ENCODE measurements at regions not wholly inside any gene's neighbourhood (a gene's known extent, or its start where the extent isn't known, plus 50 kb on each side); places are given as distances from the start of the nearest gene placed in this dataset.

GRCh38 chr4:138513535-138513934 lies 271.4 kb upstream of the SLC7A11 start:
- Histone ChIP-seq H3K27me3 (ENCODE audit: control insufficient read depth, insufficient read depth, low read length) (no peaks in the 10 kb centered on the region), H3K9me3 (ENCODE audit: control insufficient read depth, insufficient read depth, low read depth, low read length) (no peaks in the 10 kb centered on the region), H3K36me3 (ENCODE audit: control insufficient read depth, insufficient read depth, low read length) (no peaks in the 10 kb centered on the region), H3K27ac (ENCODE audit: low read depth, low read length) (no peak overlapping the region), H3K4me3 (ENCODE audit: low read depth, low read length) (no peak overlapping the region), H3K4me1 (ENCODE audit: control insufficient read depth, insufficient read depth, low read length) (no peaks in the 10 kb centered on the region), H3K9ac (ENCODE audit: low read length) (no peak overlapping the region)

GRCh38 chr4:138512756-138513155 lies 270.6 kb upstream of the SLC7A11 start:
- H3K9me3 ChIP-seq (ENCODE audit: control insufficient read depth, insufficient read depth, low read depth, low read length), result no peaks in the 10 kb centered on the region
- no peak overlapping the region for H3K4me3 ChIP-seq (ENCODE audit: low read depth, low read length)
- no peak overlapping the region for H3K9ac ChIP-seq (ENCODE audit: low read length)
- H3K36me3 ChIP-seq (ENCODE audit: control insufficient read depth, insufficient read depth, low read length), result no peaks in the 10 kb centered on the region
- H3K4me1 ChIP-seq (ENCODE audit: control insufficient read depth, insufficient read depth, low read length), result no peaks in the 10 kb centered on the region
- no peak overlapping the region for H3K27ac ChIP-seq (ENCODE audit: low read depth, low read length)
- no peaks in the 10 kb centered on the region for H3K27me3 ChIP-seq (ENCODE audit: control insufficient read depth, insufficient read depth, low read length)

DNA sequence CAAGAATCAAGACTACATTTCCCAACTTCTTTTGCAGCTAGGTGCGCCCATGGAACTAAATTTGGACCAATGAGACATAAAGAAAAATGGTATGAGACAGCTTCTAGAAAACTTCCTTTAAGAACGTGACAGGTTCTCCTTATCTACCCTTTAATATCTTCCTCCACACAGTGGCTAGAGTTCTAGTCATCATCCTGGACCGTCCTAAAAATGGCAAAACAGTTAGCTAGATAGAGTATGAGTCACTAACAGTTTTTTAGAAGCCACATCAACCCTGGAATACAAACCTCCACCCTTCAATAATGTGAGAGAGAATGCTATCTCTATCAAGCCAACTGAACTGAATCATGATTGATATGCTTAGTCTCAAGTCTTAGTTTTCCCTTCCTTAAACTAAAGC lies 267.9 kb upstream of the SLC7A11 start:
- no peaks in the 10 kb centered on the region for H3K9me3 ChIP-seq (ENCODE audit: control insufficient read depth, insufficient read depth, low read depth, low read length)
- no peak overlapping the region for H3K4me3 ChIP-seq (ENCODE audit: low read depth, low read length)
- H3K4me1 ChIP-seq (ENCODE audit: control insufficient read depth, insufficient read depth, low read length), result no peaks in the 10 kb centered on the region
- no peak overlapping the region for H3K27ac ChIP-seq (ENCODE audit: low read depth, low read length)
- no peak overlapping the region for H3K9ac ChIP-seq (ENCODE audit: low read length)
- H3K36me3 ChIP-seq (ENCODE audit: control insufficient read depth, insufficient read depth, low read length), result no peaks in the 10 kb centered on the region
- no peaks in the 10 kb centered on the region for H3K27me3 ChIP-seq (ENCODE audit: control insufficient read depth, insufficient read depth, low read length)

DNA sequence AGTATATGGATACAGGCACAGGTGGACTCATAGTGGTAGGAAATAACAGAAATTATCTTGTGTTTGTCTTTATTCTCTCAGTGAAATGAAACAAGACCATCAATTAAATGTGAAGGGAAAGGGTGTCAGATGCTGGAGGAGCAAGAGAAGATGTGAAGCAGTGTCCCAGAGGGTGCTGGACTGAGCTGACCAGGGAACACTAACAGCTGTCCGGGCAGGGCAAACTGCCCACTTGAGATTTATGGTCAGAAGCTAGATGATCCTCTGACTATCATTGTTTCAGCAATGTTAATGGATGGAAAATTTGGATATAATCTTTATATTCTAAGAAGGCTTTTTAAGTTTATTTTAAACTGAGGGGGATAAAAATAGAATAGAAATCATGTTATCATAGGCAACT lies 267.2 kb upstream of the SLC7A11 start:
- Histone ChIP-seq H3K9ac (ENCODE audit: low read length) (no peak overlapping the region), H3K27ac (ENCODE audit: low read depth, low read length) (no peak overlapping the region), H3K36me3 (ENCODE audit: control insufficient read depth, insufficient read depth, low read length) (no peaks in the 10 kb centered on the region), H3K9me3 (ENCODE audit: control insufficient read depth, insufficient read depth, low read depth, low read length) (no peaks in the 10 kb centered on the region), H3K27me3 (ENCODE audit: control insufficient read depth, insufficient read depth, low read length) (no peaks in the 10 kb centered on the region), H3K4me1 (ENCODE audit: control insufficient read depth, insufficient read depth, low read length) (no peaks in the 10 kb centered on the region), H3K4me3 (ENCODE audit: low read depth, low read length) (no peak overlapping the region)

GRCh38 chr4:138507522-138507921 lies 265.4 kb upstream of the SLC7A11 start:
- H3K36me3 ChIP-seq (ENCODE audit: control insufficient read depth, insufficient read depth, low read length), result no peaks in the 10 kb centered on the region
- H3K9ac ChIP-seq (ENCODE audit: low read length), result no peak overlapping the region
- H3K4me1 ChIP-seq (ENCODE audit: control insufficient read depth, insufficient read depth, low read length), result no peaks in the 10 kb centered on the region
- H3K4me3 ChIP-seq (ENCODE audit: low read depth, low read length), result no peak overlapping the region
- no peaks in the 10 kb centered on the region for H3K27me3 ChIP-seq (ENCODE audit: control insufficient read depth, insufficient read depth, low read length)
- no peak overlapping the region for H3K27ac ChIP-seq (ENCODE audit: low read depth, low read length)
- peaks cover 2% of the 10 kb centered on the region; the same call in 1 of the 2 replicates for H3K9me3 ChIP-seq (ENCODE audit: control insufficient read depth, insufficient read depth, low read depth, low read length)

DNA sequence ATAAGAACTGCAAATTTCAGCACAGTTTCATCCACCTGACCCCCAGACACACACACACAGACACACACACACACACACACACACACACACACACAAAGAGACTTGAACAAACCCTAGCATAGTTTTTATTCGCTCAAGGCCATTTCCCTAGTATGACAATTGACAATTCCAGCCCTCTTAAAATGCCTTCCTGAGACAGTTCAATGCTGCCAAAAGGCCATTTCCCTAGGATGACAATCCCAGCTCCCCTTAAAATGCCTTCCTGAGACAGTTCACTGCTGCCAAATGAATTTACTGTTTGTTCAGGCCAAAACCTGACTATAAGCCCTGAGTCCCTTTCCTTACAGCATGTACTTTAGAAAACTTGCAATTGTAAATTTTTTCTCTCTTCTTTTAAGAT lies 259.5 kb upstream of the SLC7A11 start:
- H3K9ac ChIP-seq (ENCODE audit: low read length), result no peak overlapping the region
- no peaks in the 10 kb centered on the region for H3K4me1 ChIP-seq (ENCODE audit: control insufficient read depth, insufficient read depth, low read length)
- H3K27me3 ChIP-seq (ENCODE audit: control insufficient read depth, insufficient read depth, low read length), result no peaks in the 10 kb centered on the region
- no peak overlapping the region for H3K27ac ChIP-seq (ENCODE audit: low read depth, low read length)
- H3K36me3 ChIP-seq (ENCODE audit: control insufficient read depth, insufficient read depth, low read length), result no peaks in the 10 kb centered on the region
- H3K4me3 ChIP-seq (ENCODE audit: low read depth, low read length), result no peak overlapping the region
- peaks cover 8% of the 10 kb centered on the region; the same call in 1 of the 2 replicates for H3K9me3 ChIP-seq (ENCODE audit: control insufficient read depth, insufficient read depth, low read depth, low read length)

DNA sequence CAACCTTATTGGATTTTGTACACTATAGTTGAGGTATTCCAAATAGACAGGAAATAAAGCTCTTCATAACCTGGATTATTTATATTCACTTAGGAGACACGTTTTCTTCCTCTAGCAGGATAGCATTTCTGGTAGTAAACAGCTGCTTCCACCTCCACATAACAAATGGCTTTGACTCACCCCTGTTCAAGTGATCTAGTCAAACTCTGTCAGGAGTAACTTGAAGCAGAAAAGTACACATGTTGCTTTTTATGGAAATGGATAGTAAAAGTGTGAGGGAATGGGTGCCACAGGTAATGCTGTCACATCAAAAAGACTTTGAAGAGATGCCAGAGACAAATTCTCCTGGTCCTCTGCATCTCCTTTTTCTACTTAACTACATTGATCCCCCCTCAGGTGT lies 258.7 kb upstream of the SLC7A11 start:
- H3K4me3 ChIP-seq (ENCODE audit: low read depth, low read length), result no peak overlapping the region
- H3K9ac ChIP-seq (ENCODE audit: low read length), result no peak overlapping the region
- H3K27me3 ChIP-seq (ENCODE audit: control insufficient read depth, insufficient read depth, low read length), result no peaks in the 10 kb centered on the region
- peaks cover 8% of the 10 kb centered on the region; the same call in 1 of the 2 replicates for H3K9me3 ChIP-seq (ENCODE audit: control insufficient read depth, insufficient read depth, low read depth, low read length)
- no peak overlapping the region for H3K27ac ChIP-seq (ENCODE audit: low read depth, low read length)
- no peaks in the 10 kb centered on the region for H3K36me3 ChIP-seq (ENCODE audit: control insufficient read depth, insufficient read depth, low read length)
- no peaks in the 10 kb centered on the region for H3K4me1 ChIP-seq (ENCODE audit: control insufficient read depth, insufficient read depth, low read length)

DNA sequence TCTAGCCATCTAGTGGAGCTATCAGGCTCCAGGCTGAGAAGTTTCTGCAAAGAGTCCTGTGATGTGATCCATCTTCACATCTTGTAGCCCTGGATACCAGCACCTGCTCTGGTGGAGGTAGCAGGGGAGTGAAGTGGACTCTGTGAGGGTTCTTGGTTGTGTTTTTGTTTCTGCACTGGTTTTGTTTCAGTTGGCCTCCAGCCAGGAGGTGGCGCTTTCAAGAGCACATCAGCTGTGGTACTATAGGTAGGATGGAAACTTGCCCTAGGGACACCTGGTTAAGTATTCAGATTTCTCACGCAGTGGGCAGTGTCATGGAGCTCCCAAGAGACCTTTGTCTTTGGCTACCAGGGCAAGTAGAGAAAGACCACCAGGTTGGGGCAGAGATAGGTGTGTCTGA lies 257.5 kb upstream of the SLC7A11 start:
- Histone ChIP-seq H3K9ac (ENCODE audit: low read length) (no peak overlapping the region), H3K27me3 (ENCODE audit: control insufficient read depth, insufficient read depth, low read length) (no peaks in the 10 kb centered on the region), H3K4me3 (ENCODE audit: low read depth, low read length) (no peak overlapping the region), H3K27ac (ENCODE audit: low read depth, low read length) (no peak overlapping the region), H3K36me3 (ENCODE audit: control insufficient read depth, insufficient read depth, low read length) (no peaks in the 10 kb centered on the region), H3K9me3 (ENCODE audit: control insufficient read depth, insufficient read depth, low read depth, low read length) (peaks cover 8% of the 10 kb centered on the region; the same call in 1 of the 2 replicates), H3K4me1 (ENCODE audit: control insufficient read depth, insufficient read depth, low read length) (no peaks in the 10 kb centered on the region)

- H3K4me1 ChIP-seq (ENCODE audit: control insufficient read depth, insufficient read depth, low read length), result no peaks in the 10 kb centered on the region
- no peak overlapping the region for H3K9ac ChIP-seq (ENCODE audit: low read length)
- H3K27ac ChIP-seq (ENCODE audit: low read depth, low read length), result no peak overlapping the region
- peaks cover 6% of the 10 kb centered on the region; the same call in 1 of the 2 replicates for H3K9me3 ChIP-seq (ENCODE audit: control insufficient read depth, insufficient read depth, low read depth, low read length)
- H3K27me3 ChIP-seq (ENCODE audit: control insufficient read depth, insufficient read depth, low read length), result no peaks in the 10 kb centered on the region
- H3K4me3 ChIP-seq (ENCODE audit: low read depth, low read length), result no peak overlapping the region
- no peaks in the 10 kb centered on the region for H3K36me3 ChIP-seq (ENCODE audit: control insufficient read depth, insufficient read depth, low read length)
Measured at GRCh38 chr4:138494931-138495330, 252.8 kb upstream of the SLC7A11 start.

DNA sequence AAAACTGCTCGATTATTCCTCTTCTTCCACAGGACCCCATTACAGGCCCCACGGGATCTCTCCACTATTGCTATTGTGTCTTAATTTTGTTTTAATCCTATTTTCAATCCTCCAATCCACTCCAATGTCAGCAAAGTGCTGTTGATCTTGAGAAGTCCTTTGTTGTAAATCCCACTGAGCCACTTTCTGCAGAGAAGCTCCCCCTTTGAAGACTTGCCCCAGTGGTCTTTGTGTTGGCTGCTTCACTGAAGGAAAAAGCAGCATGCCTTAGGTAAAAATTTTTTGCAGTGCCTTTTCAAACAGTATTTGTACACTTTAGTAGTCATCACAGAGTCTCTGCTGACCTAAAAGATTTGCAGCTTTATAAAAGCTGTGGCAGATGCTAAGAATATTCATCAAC lies 252.0 kb upstream of the SLC7A11 start:
- Histone ChIP-seq H3K36me3 (ENCODE audit: control insufficient read depth, insufficient read depth, low read length) (no peaks in the 10 kb centered on the region), H3K9me3 (ENCODE audit: control insufficient read depth, insufficient read depth, low read depth, low read length) (no peaks in the 10 kb centered on the region), H3K4me3 (ENCODE audit: low read depth, low read length) (no peak overlapping the region), H3K27me3 (ENCODE audit: control insufficient read depth, insufficient read depth, low read length) (no peaks in the 10 kb centered on the region), H3K27ac (ENCODE audit: low read depth, low read length) (no peak overlapping the region), H3K4me1 (ENCODE audit: control insufficient read depth, insufficient read depth, low read length) (no peaks in the 10 kb centered on the region), H3K9ac (ENCODE audit: low read length) (no peak overlapping the region)

DNA sequence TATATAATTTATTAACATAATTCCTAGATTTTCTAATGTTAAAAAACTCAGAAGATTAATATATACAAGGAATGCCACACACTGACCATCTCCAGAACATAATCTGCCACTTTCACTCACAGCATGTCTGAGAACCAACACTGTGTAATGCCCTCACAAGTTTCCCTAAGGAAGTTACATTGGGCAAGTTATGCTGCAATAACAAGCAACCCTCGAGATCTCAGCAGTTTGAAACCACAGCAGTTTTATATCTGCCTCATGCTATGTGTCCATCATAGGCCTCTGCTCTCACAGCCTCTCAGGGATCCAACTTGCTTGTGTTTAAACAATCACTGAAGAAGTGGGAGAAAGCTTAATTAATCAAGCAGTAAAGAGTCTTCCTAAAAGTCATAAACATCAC lies 250.0 kb upstream of the SLC7A11 start:
- H3K4me1 ChIP-seq (ENCODE audit: control insufficient read depth, insufficient read depth, low read length), result peaks cover 7% of the 10 kb centered on the region; the same call in 1 of the 2 replicates
- H3K27ac ChIP-seq (ENCODE audit: low read depth, low read length), result no peak overlapping the region
- H3K36me3 ChIP-seq (ENCODE audit: control insufficient read depth, insufficient read depth, low read length), result no peaks in the 10 kb centered on the region
- H3K9me3 ChIP-seq (ENCODE audit: control insufficient read depth, insufficient read depth, low read depth, low read length), result no peaks in the 10 kb centered on the region
- H3K4me3 ChIP-seq (ENCODE audit: low read depth, low read length), result no peak overlapping the region
- no peak overlapping the region for H3K9ac ChIP-seq (ENCODE audit: low read length)
- H3K27me3 ChIP-seq (ENCODE audit: control insufficient read depth, insufficient read depth, low read length), result no peaks in the 10 kb centered on the region

- Histone ChIP-seq H3K9ac (ENCODE audit: low read length) (no peak overlapping the region), H3K27ac (ENCODE audit: low read depth, low read length) (no peak overlapping the region), H3K4me1 (ENCODE audit: control insufficient read depth, insufficient read depth, low read length) (peaks cover 7% of the 10 kb centered on the region; the same call in 1 of the 2 replicates)
Measured at GRCh38 chr4:138488533-138488932, 246.4 kb upstream of the SLC7A11 start.

More at GRCh38 chr4:138488533-138488932, 246.4 kb upstream of the SLC7A11 start:
- Histone ChIP-seq H3K4me3 (ENCODE audit: low read depth, low read length) (no peak overlapping the region), H3K36me3 (ENCODE audit: control insufficient read depth, insufficient read depth, low read length) (no peaks in the 10 kb centered on the region), H3K9me3 (ENCODE audit: control insufficient read depth, insufficient read depth, low read depth, low read length) (no peaks in the 10 kb centered on the region), H3K27me3 (ENCODE audit: control insufficient read depth, insufficient read depth, low read length) (no peaks in the 10 kb centered on the region)

All from HUES6 (cell line).